ENCODE measurements at regions not wholly inside any gene's neighbourhood (a gene's known extent, or its start where the extent isn't known, plus 50 kb on each side); places are given as distances from the start of the nearest gene placed in this dataset.
"Not testable (repeated sequence)": the region's sequence is repeated elsewhere in the genome, so short reads cannot be mapped to it uniquely, and the experiment has no call there.

GRCh38 chr6:92752114-92752513 is 667.2 kb downstream of the EPHA7 start:
- no peak for DNase-seq (ENCODE audit: extremely low read depth, low read depth, low spot score)

DNA sequence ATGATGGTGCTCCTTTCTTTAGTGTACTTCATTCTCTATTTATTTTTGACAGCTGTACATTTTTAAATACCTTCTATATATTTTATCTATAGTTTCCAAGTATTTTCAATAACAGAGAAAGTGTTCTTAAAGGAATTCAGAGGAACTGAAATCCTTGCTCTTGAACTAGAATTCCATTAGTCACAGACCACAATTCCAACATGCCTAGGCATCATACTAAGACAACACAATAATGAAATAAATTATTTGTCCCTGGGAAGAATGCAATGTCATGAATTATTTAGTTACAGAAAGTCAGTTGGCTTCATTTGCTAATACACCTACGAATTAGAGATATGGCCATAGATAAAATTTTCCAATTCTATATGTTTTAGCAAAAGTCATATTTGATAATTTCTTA is 671.2 kb downstream of the EPHA7 start:
- DNase-seq (ENCODE audit: extremely low read depth, low read depth, low spot score): no peak

- DNase-seq (ENCODE audit: extremely low read depth, low read depth, low spot score): no peak
Measured at GRCh38 chr6:92737983-92738382, 681.4 kb downstream of the EPHA7 start.

DNA sequence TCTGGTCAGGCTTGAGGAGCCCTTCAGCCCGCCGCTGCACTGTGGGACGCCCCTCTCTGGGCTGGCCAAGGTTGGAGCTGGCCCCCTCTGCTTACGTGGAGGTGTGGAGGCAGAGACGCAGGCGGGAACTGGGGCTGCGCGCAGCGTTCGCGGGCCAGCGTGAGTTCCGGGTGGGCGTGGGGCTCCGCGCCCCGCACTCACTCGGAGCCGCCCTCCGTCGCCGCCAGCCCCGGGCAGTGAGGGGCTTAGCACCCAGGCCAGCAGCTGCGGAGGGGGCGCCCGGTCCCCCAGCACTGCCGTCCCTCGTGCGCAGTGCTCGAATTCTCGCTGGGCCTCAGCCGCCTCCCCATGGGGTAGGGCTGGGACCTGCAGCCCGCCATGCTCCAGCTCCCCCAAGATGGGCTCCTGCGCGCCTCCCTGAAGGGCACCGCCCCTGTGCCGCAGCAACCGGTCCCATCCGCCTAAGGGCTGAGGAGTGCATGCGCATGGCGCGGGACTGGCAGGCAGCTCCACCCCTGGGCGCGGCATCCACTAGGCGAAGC is 695.9 kb downstream of the EPHA7 start:
- DNase-seq (ENCODE audit: extremely low read depth, low read depth, low spot score): no peak

DNA sequence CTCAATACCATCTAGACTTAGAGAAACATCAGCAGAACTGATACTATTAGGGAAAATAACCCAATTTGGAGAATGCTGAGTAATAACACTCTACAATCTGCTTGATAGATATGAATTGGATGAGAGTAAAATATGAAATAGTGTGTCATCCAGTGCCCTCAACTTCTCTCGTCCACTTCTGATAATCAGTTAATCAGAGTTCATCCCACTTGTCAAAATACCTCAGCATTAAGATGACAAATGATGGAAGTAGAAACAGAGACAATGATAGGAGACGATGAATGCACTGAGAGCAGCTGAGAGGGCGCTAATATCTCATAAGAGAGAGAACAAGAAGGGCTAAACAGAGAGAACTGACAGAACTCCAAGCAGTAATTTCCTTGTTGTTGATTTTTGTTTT is 699.6 kb downstream of the EPHA7 start:
- no peak for DNase-seq (ENCODE audit: extremely low read depth, low read depth, low spot score)

DNA sequence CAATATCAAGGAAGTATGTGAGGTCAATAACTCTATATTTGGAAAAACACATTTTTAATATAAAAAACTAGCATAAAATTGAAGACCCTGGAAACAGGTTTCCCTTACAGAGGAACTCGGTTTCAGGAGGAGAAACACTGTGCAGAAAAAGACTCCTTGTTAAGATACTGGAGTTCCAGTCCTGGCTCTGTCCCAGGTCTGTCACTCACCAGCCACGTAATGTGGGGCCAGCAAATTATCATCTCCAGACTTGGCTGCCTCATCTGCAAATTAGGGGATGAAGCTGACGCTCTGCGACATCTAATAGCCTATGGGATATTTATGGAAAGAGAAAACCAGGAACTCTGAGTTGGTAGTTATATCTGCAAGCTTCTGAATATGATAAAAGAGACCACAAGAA is 702.7 kb downstream of the EPHA7 start:
- no peak for DNase-seq (ENCODE audit: extremely low read depth, low read depth, low spot score)

GRCh38 chr6:92715991-92716390 is 703.4 kb downstream of the EPHA7 start:
- DNase-seq (ENCODE audit: extremely low read depth, low read depth, low spot score): no peak

- no peak for DNase-seq (ENCODE audit: extremely low read depth, low read depth, low spot score)
Measured at GRCh38 chr6:92714346-92714745, 705.0 kb downstream of the EPHA7 start.

- DNase-seq (ENCODE audit: extremely low read depth, low read depth, low spot score): no peak
Measured at GRCh38 chr6:92710048-92710447, 709.3 kb downstream of the EPHA7 start.

GRCh38 chr6:92708945-92709344 is 710.4 kb downstream of the EPHA7 start:
- DNase-seq (ENCODE audit: extremely low read depth, low read depth, low spot score): no peak

DNA sequence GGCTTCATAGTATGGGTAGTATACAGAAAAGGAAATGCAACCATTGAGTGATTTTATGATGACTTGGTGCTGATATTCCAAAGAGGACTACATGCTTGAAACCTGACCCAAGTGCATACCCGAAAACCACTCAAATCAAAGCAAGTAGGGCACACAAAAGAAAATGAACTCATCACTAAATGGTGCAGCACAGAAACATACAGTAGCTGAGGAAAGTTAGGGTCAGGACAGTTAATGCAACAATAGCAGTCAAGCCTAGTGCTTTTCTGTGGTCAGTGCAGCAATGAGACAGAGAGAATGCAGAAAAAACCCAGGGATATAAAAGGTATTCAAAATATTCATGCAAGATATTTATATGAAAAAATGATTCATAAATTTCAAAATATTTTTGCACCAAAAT is 711.1 kb downstream of the EPHA7 start:
- no peak for DNase-seq (ENCODE audit: extremely low read depth, low read depth, low spot score)

- DNase-seq (ENCODE audit: extremely low read depth, low read depth, low spot score): no peak
Measured at GRCh38 chr6:92706976-92707375, 712.4 kb downstream of the EPHA7 start.

DNA sequence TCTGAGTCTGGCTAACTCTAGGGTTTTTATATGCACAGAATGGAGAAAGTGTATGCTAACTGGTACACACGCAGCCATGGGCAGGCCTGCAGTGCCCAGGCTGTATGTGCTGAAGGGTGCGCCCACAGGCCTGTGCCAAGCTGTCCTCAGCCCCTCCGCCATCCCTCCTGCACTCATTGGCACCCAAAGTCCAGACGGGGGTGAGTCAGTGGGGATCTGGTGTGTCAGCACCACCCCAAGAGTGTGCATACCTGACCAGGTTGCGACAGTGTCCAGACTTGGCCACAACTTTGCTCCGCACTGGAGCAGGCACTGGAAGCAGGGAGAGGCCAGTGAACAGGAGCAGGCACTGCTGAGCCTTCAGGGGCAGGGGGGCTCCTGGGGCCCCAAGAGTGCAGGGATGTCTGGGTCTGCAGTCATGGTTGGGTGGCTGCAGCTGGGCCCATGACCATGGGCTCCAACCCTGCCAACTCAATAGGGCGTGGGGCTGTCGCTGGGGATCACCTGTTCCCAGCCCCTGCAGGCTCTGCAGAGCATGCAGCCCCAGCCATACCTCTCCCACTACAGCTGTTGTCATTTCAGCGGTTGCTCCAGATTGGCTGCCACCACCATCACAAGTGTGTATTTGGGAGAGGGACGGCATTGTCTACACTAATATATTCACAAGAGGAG is 717.8 kb downstream of the EPHA7 start:
- DNase-seq (ENCODE audit: extremely low read depth, low read depth, low spot score): no peak

DNA sequence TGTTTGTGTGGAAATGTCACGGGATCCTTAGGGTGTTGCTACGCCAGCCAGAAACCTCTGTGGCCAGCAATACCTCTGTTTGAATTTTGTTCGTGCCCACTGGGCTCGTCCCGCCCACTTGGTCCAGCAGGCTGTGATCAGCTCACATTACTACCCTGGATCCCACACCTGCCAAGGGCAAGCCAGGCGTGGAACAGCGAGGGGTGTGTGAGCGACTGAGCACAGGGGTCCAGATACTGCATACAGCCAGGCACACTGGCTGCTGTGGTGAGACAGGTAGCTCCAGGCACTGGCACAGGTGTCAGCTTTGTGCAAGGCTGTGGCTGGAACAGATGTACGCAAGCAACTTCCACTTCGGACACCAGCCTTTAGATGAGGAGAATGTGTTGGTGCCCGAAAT is 718.9 kb downstream of the EPHA7 start:
- no peak for DNase-seq (ENCODE audit: extremely low read depth, low read depth, low spot score)

GRCh38 chr6:92690997-92691599 is 728.3 kb downstream of the EPHA7 start:
- DNase-seq (ENCODE audit: extremely low read depth, low read depth, low spot score): no peak

DNA sequence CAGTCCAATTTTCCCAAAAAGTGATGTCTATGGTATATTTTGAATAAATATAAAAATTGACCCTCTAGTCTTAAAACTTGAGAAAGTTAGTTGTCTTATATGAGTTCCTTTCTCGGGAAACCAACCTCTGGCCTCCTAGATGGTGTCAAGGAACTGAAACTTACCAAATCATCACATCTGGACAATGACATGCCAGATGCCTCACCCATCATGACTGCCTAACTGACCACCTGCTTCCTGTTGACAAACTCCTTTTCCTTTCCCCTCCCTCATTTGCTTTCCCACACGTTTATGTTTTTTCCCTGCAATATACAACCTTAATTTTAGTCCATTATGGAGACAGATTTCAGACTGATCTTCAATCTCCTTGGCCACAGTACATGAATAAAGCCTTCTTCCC is 731.0 kb downstream of the EPHA7 start:
- DNase-seq (ENCODE audit: extremely low read depth, low read depth, low spot score): no peak

GRCh38 chr6:92687278-92687677 is 732.1 kb downstream of the EPHA7 start:
- DNase-seq (ENCODE audit: extremely low read depth, low read depth, low spot score): no peak

DNA sequence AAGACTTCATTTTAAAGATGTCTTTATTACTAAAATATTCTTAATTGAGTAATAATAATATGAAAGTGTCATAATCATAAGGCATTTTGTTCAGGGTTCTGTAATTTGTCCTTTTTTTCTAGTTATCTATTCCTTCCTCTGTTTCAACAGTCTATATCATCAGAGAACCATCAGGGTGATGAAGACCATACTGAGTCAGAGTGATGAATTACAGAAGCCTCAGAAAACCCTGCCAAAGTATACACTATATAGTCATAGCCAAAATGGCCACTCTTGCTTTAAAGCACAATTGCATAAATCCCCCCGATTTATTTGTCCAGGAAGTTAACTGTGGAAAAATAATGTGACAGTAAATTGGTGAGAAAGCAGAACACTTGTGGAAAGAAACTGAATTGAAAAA is 735.0 kb downstream of the EPHA7 start:
- no peak for DNase-seq (ENCODE audit: extremely low read depth, low read depth, low spot score)

DNA sequence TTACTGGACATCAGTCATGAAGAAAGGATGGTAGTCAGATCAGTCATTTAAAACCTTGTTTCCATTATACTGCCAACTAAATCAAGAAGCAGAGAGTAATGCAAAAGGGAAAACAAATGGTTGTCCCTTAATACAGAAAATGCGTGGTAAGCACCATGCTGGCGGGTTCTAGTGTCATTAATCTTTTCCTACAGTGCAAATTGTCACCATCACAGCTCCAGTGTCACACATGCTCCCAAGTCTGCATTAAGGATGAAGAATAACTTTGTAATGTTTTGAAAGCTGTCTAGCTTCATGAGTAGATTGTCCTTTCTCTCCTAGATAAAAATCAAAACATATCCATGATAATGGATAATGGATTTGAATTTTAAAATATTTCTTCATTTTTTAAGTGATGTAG is 735.6 kb downstream of the EPHA7 start:
- DNase-seq (ENCODE audit: extremely low read depth, low read depth, low spot score): no peak

GRCh38 chr6:92682516-92683398 is 736.6 kb downstream of the EPHA7 start:
- no peak for DNase-seq (ENCODE audit: extremely low read depth, low read depth, low spot score)

GRCh38 chr6:92681401-92681800 is 738.0 kb downstream of the EPHA7 start:
- no peak for DNase-seq (ENCODE audit: extremely low read depth, low read depth, low spot score)

- DNase-seq (ENCODE audit: extremely low read depth, low read depth, low spot score): not testable (repeated sequence)
Measured at GRCh38 chr6:92671462-92671861, 747.9 kb downstream of the EPHA7 start.
